ENCODE measurements at regions not wholly inside any gene's neighbourhood (a gene's known extent, or its start where the extent isn't known, plus 50 kb on each side); places are given as distances from the start of the nearest gene placed in this dataset.
A peak's percentile ranks its signal among the peaks of the same experiment; 100 is the strongest.

GRCh38 chr19:32224371-32225244 lies 120.8 kb upstream of the ZNF507 start:
- POLR2A ChIA-PET (ENCODE audit: unreplicated experiment) = no interaction called here
- no TSS peak for BruUV-seq (replicated peaks)
- Histone ChIP-seq H3K4me1 (ENCODE audit: control insufficient read depth, insufficient read depth, low read length) (no peaks in the 10 kb centered on the region), H4K91ac (ENCODE audit: insufficient read depth, low read depth, low read length) (no peak overlapping the region), H3K23ac (ENCODE audit: low read depth, low read length) (no peak overlapping the region), H3K36me3 (ENCODE audit: control insufficient read depth, insufficient read depth, low read length) (no peaks in the 10 kb centered on the region), H4K8ac (ENCODE audit: low read depth in 2 of 2, low read length in 2 of 2) (no peak overlapping the region), H2BK5ac (ENCODE audit: low read depth, low read length, poor library complexity, severe bottlenecking) (no peak overlapping the region), H3K4me3 (ENCODE audit: insufficient read depth, low read depth, low read length) (no peak overlapping the region), H3K27me3 (ENCODE audit: control insufficient read depth, insufficient read depth, low read length) (peaks cover 5% of the 10 kb centered on the region), H2BK120ac (ENCODE audit: low read depth, low read length) (no peak overlapping the region), H3K18ac (ENCODE audit: low read depth, low read length) (no peak overlapping the region), H2AK9ac (replicated peaks; ENCODE audit: low read depth, low read length, poor library complexity) (no peak overlapping the region), H4K5ac (ENCODE audit: low read depth, low read length) (no peak overlapping the region), H3K4ac (ENCODE audit: low read depth, low read length) (no peak overlapping the region), H3K79me1 (ENCODE audit: low read depth in 1 of 2, low read length in 2 of 2) (no peaks in the 10 kb centered on the region), H2AK5ac (ENCODE audit: low read depth, low read length) (no peak overlapping the region), H2BK15ac (ENCODE audit: low read depth, low read length) (no peak overlapping the region), H3K4me2 (ENCODE audit: low read depth, low read length) (peak overlapping the region; percentile 91; the same call in 1 of the 2 replicates), H3K9me1 (ENCODE audit: insufficient read depth, low read length) (no peaks in the 10 kb centered on the region), H4K20me1 (ENCODE audit: insufficient read depth, low read length) (no peaks in the 10 kb centered on the region), H3K56ac (ENCODE audit: extremely low read depth, insufficient read depth, low read length) (no peak overlapping the region), H3K14ac (replicated peaks; ENCODE audit: low read depth, low read length) (no peak overlapping the region), H2BK20ac (ENCODE audit: low read depth, low read length) (no peak overlapping the region), H3K27ac (ENCODE audit: insufficient read depth, low read length) (no peak overlapping the region), H2AFZ (replicated peaks; ENCODE audit: low read length, poor library complexity) (peak overlapping the region; percentile 65), H3K9me3 (ENCODE audit: control insufficient read depth, insufficient read depth, low read length) (no peaks in the 10 kb centered on the region), H3K9ac (ENCODE audit: low read depth, low read length) (no peak overlapping the region)
- dilution Hi-C loops (cut with HindIII; ENCODE audit: low sequenced_read_pairs, unreplicated experiment) (no loop called here), intact Hi-C loops (cut with micrococcal nuclease) (loop anchor here (1.0 to 10.0 kb wide), 5 partner anchors 346 to 1555 kb away; no protein-coding TSS in a partner anchor), in situ Hi-C loops (cut with MboI; ENCODE audit: low sequenced_read_pairs) (loop anchor here (5.0 to 25.0 kb wide), 2 partner anchors 1162 to 1547 kb away; no protein-coding TSS in a partner anchor)
- TF ChIP-seq MXI1 (IDR thresholded peaks at IDR 0.05; ENCODE audit: borderline replicate concordance, low read depth, low read length) (no peak), RAD21 (IDR thresholded peaks at IDR 0.05; ENCODE audit: low read length) (peak; percentile 90), SMC3 (IDR thresholded peaks at IDR 0.05; ENCODE audit: low read depth, low read length) (peak; percentile 81), RFX5 (IDR thresholded peaks at IDR 0.05; ENCODE audit: low read depth, low read length) (no peak), CTCF (conservative IDR thresholded peaks at IDR 0.05; ENCODE audit: low read depth, low read length) (peak; percentile 87), NFE2L2 (IDR thresholded peaks at IDR 0.05; ENCODE audit: low read depth, low read length) (no peak)
- DNase-seq (peak; percentile 15), ATAC-seq (ENCODE audit: low read depth) (peak; percentile 100)
- 6% methylated on average over 27 of the region's 51 CpGs; no CpG with 5 or more reads in 1 of the 2 experiments for WGBS, 2 experiments (ENCODE audit: extremely low coverage in 2 of 2, insufficient read length in 1 of 2)
- CTCF ChIA-PET = interaction anchor here (0.7 to 1.5 kb wide), 9 partner anchors 11 to 1559 kb away, joined by 3 to 5 read pairs (median 3); no protein-coding TSS in a partner anchor

All from IMR-90 (cell line).